ENCODE measurements at regions not wholly inside any gene's neighbourhood (a gene's known extent, or its start where the extent isn't known, plus 50 kb on each side); places are given as distances from the start of the nearest gene placed in this dataset.
"Not testable (repeated sequence)": the region's sequence is repeated elsewhere in the genome, so short reads cannot be mapped to it uniquely, and the experiment has no call there.

DNA sequence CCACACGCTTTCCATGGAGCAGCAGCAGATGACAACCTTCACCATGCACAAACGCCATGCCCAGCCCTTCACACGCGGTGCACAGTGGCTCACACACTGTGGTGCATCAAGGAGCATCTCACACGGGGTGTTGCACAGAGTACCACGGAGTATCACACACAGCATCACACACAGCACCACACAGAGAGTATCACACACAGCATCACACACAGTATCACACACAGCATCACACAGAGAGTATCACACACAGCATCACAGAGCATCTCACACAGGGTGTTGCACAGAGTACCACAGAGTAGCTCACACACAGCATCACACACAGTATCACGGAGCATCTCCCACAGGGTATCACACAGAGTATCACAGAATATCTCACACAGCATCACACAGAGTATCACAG is 122.2 kb upstream of the RAB4A start:
- TF ChIP-seq CTCF (IDR thresholded peaks at IDR 0.05; ENCODE audit: unreplicated experiment): no peak
- no peaks in the 10 kb centered on the region for H3K36me3 Mint-ChIP-seq (ENCODE audit: low read depth, unreplicated experiment)
- no peak overlapping the region for H3K27ac Mint-ChIP-seq (ENCODE audit: unreplicated experiment)
- H3K27me3 Mint-ChIP-seq (ENCODE audit: unreplicated experiment): peaks cover 8% of the 10 kb centered on the region
- DNase-seq (ENCODE audit: low spot score): no peak
- H3K9me3 Mint-ChIP-seq (ENCODE audit: unreplicated experiment): no peaks in the 10 kb centered on the region
- H3K4me1 Mint-ChIP-seq (ENCODE audit: unreplicated experiment): peaks cover 15% of the 10 kb centered on the region
- H3K4me3 Mint-ChIP-seq (ENCODE audit: unreplicated experiment): no peak overlapping the region

- no peaks in the 10 kb centered on the region for H3K36me3 Mint-ChIP-seq (ENCODE audit: low read depth, unreplicated experiment)
- TF ChIP-seq CTCF (IDR thresholded peaks at IDR 0.05; ENCODE audit: unreplicated experiment): no peak
- peaks cover 8% of the 10 kb centered on the region for H3K27me3 Mint-ChIP-seq (ENCODE audit: unreplicated experiment)
- no peaks in the 10 kb centered on the region for H3K9me3 Mint-ChIP-seq (ENCODE audit: unreplicated experiment)
- DNase-seq (ENCODE audit: low spot score): no peak
- no peak overlapping the region for H3K4me3 Mint-ChIP-seq (ENCODE audit: unreplicated experiment)
- no peak overlapping the region for H3K27ac Mint-ChIP-seq (ENCODE audit: unreplicated experiment)
- peaks cover 15% of the 10 kb centered on the region for H3K4me1 Mint-ChIP-seq (ENCODE audit: unreplicated experiment)
Measured at GRCh38 chr1:229149435-229149834, 121.5 kb upstream of the RAB4A start.

GRCh38 chr1:229150518-229150917 is 120.4 kb upstream of the RAB4A start:
- no peaks in the 10 kb centered on the region for H3K9me3 Mint-ChIP-seq (ENCODE audit: unreplicated experiment)
- no peak for TF ChIP-seq CTCF (IDR thresholded peaks at IDR 0.05; ENCODE audit: unreplicated experiment)
- no peak overlapping the region for H3K4me3 Mint-ChIP-seq (ENCODE audit: unreplicated experiment)
- H3K27ac Mint-ChIP-seq (ENCODE audit: unreplicated experiment): no peak overlapping the region
- H3K4me1 Mint-ChIP-seq (ENCODE audit: unreplicated experiment): peaks cover 15% of the 10 kb centered on the region
- H3K27me3 Mint-ChIP-seq (ENCODE audit: unreplicated experiment): peaks cover 8% of the 10 kb centered on the region
- no peak for DNase-seq (ENCODE audit: low spot score)
- no peaks in the 10 kb centered on the region for H3K36me3 Mint-ChIP-seq (ENCODE audit: low read depth, unreplicated experiment)

DNA sequence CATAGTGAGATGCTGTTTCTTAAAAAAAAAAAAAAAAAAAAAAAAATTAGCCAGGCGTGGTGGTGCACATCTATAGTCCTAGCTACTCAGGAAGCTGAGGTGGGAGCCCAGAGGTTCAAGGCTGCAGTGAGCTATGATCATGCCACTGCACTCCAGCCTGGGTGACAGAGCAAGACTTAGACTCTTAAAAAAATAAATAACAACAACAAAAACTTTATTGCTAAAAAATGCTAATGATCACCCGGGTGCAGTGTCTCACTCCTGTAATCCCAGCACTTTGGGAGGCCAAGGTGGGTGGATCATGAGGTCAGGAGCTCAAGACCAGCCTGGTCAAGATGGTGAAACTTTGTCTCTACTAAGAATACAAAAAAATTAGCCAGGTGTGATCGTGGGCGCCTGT is 119.5 kb upstream of the RAB4A start:
- H3K9me3 Mint-ChIP-seq (ENCODE audit: unreplicated experiment); H3K4me3 Mint-ChIP-seq (ENCODE audit: unreplicated experiment); H3K36me3 Mint-ChIP-seq (ENCODE audit: low read depth, unreplicated experiment); DNase-seq (ENCODE audit: low spot score); H3K27me3 Mint-ChIP-seq (ENCODE audit: unreplicated experiment); H3K27ac Mint-ChIP-seq (ENCODE audit: unreplicated experiment): not testable (repeated sequence)
- H3K4me1 Mint-ChIP-seq (ENCODE audit: unreplicated experiment): peaks cover 15% of the 10 kb centered on the region

- no peak for DNase-seq (ENCODE audit: low spot score)
- Mint-ChIP-seq H3K27ac (ENCODE audit: unreplicated experiment) (no peak overlapping the region), H3K4me3 (ENCODE audit: unreplicated experiment) (no peak overlapping the region), H3K9me3 (ENCODE audit: unreplicated experiment) (no peaks in the 10 kb centered on the region), H3K36me3 (ENCODE audit: low read depth, unreplicated experiment) (no peaks in the 10 kb centered on the region), H3K4me1 (ENCODE audit: unreplicated experiment) (peaks cover 9% of the 10 kb centered on the region), H3K27me3 (ENCODE audit: unreplicated experiment) (no peaks in the 10 kb centered on the region)
- no peak for TF ChIP-seq CTCF (IDR thresholded peaks at IDR 0.05; ENCODE audit: unreplicated experiment)
Measured at GRCh38 chr1:229152311-229152710, 118.6 kb upstream of the RAB4A start.

Measured in endothelial cell (in vitro differentiated cells).